GM12865 (cell line): ENCODE measurements at regions not wholly inside any gene's neighbourhood (a gene's known extent, or its start where the extent isn't known, plus 50 kb on each side); places are given as distances from the start of the nearest gene placed in this dataset.

Experiments used
- DNase-seq: peaks from one replicate; pipeline ENCODE4 v3.0.0; 2010; ENCODE audit warnings: low read depth
- H3K4me3 ChIP-seq: 2 replicates; pipeline ENCODE4 v1.5.1; 2011; ENCODE audit warnings: mild to moderate bottlenecking, low read depth, low read length, control low read depth
- TF ChIP-seq, protein P1 (sequence below): IDR thresholded peaks from 2 replicates; pipeline ENCODE4 v1.5.1; 2011; ENCODE audit warnings: low read length, control low read depth, low read depth, inconsistent platforms; ENCODE audit not compliant: insufficient read depth; ENCODE audit errors: missing control alignments

DNA sequence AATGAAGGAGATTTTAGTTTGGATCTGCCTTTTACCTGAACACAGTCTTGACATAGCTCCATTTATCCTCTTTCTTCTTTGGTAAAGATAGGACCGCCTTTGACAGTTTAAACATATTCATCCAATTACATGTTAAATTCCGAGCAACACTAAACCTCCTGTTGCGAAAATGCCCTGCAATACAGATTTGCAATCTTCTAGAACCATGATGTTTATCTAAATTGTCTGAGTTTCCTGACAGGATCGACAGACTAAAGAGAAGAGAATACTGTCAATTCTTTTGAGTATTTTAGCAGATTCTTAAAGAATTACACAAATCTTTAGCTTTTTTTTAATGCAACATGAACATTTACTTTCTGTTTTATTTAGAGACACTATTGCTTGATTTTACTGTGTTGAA lies 1145.5 kb downstream of the CDH11 start:
- H3K4me3 ChIP-seq = no peak overlapping the region
- TF ChIP-seq, protein P1, sequence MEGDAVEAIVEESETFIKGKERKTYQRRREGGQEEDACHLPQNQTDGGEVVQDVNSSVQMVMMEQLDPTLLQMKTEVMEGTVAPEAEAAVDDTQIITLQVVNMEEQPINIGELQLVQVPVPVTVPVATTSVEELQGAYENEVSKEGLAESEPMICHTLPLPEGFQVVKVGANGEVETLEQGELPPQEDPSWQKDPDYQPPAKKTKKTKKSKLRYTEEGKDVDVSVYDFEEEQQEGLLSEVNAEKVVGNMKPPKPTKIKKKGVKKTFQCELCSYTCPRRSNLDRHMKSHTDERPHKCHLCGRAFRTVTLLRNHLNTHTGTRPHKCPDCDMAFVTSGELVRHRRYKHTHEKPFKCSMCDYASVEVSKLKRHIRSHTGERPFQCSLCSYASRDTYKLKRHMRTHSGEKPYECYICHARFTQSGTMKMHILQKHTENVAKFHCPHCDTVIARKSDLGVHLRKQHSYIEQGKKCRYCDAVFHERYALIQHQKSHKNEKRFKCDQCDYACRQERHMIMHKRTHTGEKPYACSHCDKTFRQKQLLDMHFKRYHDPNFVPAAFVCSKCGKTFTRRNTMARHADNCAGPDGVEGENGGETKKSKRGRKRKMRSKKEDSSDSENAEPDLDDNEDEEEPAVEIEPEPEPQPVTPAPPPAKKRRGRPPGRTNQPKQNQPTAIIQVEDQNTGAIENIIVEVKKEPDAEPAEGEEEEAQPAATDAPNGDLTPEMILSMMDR = no peak
- DNase-seq = no peak

DNA sequence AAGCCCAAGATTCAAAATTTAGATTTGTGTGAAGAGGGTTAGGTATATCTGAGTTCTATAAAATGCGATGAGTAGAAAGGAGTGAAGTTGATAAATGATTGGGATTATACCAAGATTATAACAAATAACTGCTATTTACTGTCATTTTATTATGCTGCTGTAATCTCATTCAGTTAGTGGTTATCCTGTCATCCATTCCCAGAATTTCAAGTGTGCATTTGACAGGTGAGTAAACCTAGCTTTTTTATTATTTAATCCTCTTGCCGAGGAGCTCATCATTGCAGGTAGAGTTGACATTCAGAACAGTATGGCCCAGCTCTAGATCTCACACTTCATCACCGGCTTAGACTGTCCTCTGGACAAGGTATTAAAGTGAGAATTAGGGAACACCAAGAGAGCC lies 1146.2 kb downstream of the CDH11 start:
- no peak for DNase-seq
- TF ChIP-seq, protein P1 = no peak
- H3K4me3 ChIP-seq = no peak overlapping the region

DNA sequence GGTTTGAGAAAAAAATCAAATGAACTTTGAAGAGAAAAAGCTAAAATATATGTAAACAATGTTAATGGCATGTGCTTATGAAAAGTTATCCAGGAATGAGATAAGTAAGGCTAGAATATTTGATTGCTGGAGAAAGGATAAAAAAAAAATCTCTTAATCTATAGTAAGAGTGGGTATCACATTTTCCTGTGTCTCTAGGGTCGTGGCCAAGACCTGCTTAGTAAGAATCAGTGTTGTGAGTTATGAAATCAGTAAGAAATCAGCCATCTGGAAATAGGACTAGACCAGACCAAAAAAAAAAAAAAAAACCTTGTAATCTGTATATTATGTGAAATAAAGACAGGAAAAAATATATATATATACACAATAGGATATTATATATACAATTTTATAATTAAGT lies 1153.9 kb downstream of the CDH11 start:
- TF ChIP-seq, protein P1 = no peak
- H3K4me3 ChIP-seq = no peak overlapping the region
- DNase-seq = no peak

DNA sequence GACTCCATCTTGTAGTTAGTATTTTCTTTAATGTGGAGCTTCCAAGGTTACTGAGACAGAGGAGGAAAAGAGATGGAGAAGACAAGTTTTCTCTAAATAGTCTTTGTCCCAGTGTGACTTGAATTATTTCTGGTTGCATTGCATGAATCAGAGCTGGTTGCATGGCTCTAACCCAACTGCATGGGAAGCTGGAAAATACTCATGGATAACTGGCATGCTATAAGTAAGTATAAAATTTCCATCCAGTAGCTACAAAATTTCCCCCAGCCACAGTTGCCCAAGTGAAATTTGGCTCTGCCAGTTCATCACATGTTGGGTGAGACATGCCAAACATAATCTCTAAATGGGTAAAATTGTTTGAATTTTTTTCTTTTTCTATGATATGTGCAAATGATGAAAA lies 1161.5 kb downstream of the CDH11 start:
- no peak for DNase-seq
- no peak overlapping the region for H3K4me3 ChIP-seq
- TF ChIP-seq, protein P1 = no peak

DNA sequence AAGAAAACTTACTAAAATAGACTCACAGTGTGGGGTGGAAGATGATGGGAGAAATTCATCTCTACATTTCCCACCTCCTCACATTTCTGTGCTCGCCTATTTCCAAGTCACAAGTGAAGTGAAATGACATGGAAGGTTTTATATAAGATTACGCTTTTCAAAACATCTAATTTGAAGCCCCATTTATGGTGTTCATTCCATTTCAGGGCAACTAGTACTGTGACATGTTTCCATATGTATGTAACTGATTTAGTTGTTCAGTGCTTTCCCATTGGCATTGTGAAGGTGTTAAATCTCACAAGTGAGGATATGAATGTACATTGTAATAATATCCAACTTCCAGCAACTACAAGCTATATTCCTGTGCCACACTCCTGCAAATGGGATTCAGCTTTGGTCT lies 1174.8 kb downstream of the CDH11 start:
- DNase-seq = no peak
- H3K4me3 ChIP-seq = no peak overlapping the region
- TF ChIP-seq, protein P1 = no peak

DNA sequence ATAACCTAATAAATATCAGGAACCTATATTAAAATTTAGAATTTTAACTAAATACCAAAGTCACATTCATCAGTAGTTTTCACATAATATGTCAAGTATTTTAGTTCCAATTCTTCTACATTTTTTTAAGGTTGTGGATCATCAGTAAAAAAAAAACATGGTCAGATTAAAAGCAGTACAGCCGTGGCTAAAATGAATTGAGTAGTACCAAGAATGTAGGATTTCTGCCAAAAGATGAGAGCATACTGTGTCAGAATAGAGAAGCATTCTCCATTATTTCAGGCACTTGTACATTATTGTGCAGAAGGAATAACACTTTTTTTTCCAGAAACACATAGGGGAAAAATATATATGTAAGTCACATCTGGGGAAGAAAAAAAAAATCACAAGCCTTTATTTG lies 1176.1 kb downstream of the CDH11 start:
- TF ChIP-seq, protein P1 = no peak
- H3K4me3 ChIP-seq = no peak overlapping the region
- DNase-seq = no peak

DNA sequence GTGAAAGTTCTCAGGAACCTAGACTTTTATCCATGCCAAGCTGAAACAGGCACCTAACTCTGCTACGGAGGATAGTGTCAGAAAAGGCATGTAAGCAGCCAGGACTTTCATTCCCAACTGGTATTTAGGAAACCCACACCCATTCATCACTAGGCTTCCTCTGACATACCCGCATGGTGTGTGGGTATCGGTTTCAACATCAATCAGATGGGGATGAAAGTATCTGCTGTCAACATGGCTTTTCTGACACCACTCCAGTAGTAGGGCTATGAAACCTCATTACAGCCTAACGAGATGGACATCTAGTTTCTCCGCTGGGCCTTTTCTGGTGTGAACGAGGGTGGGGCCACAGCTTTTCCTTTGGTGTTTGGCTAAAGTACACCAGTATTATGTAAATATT lies 1178.3 kb downstream of the CDH11 start:
- no peak for DNase-seq
- no peak overlapping the region for H3K4me3 ChIP-seq
- TF ChIP-seq, protein P1 = no peak
